HG02840 (cell line): ENCODE measurements at regions not wholly inside any gene's neighbourhood (a gene's known extent, or its start where the extent isn't known, plus 50 kb on each side); places are given as distances from the start of the nearest gene placed in this dataset.
A peak's percentile ranks its signal among the peaks of the same experiment; 100 is the strongest.
"Not testable (repeated sequence)": the region's sequence is repeated elsewhere in the genome, so short reads cannot be mapped to it uniquely, and the experiment has no call there.

ENCODE experiments used
- ATAC-seq: cut with Tn5 transposase; IDR thresholded peaks from one replicate; pipeline ENCODE4 v1.9.1; 2021; ENCODE audit warnings: mild to moderate bottlenecking, moderate library complexity, moderate number of reproducible peaks; ENCODE audit not compliant: unreplicated experiment, low FRiP score

DNA sequence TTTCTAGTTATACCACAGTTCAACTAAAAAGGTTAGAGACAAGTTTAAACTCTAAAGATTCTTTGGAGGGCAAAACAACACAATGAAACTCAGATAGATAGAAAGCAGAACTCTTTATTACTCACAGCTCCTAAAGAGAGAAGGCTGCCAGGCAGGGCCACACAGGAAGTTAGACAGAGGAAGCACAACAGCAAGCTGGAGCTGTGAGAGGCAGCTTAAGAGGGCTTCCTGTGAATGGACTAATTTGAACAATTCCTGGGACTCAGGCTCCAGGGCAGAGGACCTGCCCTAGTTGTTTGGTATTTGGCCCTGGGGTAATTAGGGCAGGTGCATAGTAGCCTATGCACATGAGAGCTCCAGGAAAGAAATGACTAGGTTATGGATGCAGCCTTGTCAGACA lies 803.6 kb downstream of the DIAPH3 start:
- no peak for ATAC-seq

GRCh38 chr13:59360916-59361315 lies 802.8 kb downstream of the DIAPH3 start:
- no peak for ATAC-seq

- ATAC-seq, result no peak
Measured at GRCh38 chr13:59363313-59363712, 800.4 kb downstream of the DIAPH3 start.

- ATAC-seq, result no peak
Measured at GRCh38 chr13:59363947-59364346, 799.8 kb downstream of the DIAPH3 start.

- ATAC-seq, result no peak
Measured at GRCh38 chr13:59364641-59365085, 799.1 kb downstream of the DIAPH3 start.

DNA sequence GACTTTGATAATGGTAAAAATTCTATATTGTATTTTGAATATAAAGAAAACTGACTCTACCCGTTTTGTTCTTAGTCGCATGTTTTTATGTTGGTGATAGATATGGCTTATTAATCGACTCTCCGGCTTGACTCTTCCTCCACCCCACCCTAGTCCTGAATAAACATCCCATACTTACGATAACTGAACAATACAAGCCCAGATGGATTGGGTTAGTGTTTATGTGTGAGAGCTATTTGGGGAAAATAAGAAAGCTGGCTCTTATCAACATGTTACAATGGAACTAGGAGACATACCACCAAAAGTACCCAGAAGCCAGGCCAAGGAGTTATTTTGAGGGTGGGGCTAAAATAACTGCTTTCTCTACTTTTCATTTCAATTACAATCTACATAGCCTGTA lies 796.3 kb downstream of the DIAPH3 start:
- no peak for ATAC-seq

GRCh38 chr13:59367904-59368303 lies 795.8 kb downstream of the DIAPH3 start:
- ATAC-seq, result no peak

- ATAC-seq, result no peak
Measured at GRCh38 chr13:59368693-59369092, 795.0 kb downstream of the DIAPH3 start.

- ATAC-seq, result no peak
Measured at GRCh38 chr13:59371229-59371628, 792.5 kb downstream of the DIAPH3 start.

- ATAC-seq, result no peak
Measured at GRCh38 chr13:59373341-59373740, 790.4 kb downstream of the DIAPH3 start.

- no peak for ATAC-seq
Measured at GRCh38 chr13:59374691-59375090, 789.0 kb downstream of the DIAPH3 start.

GRCh38 chr13:59384154-59384553 lies 779.6 kb downstream of the DIAPH3 start:
- ATAC-seq, result no peak

GRCh38 chr13:59391696-59392095 lies 772.0 kb downstream of the DIAPH3 start:
- peak; percentile 99 for ATAC-seq

- ATAC-seq, result no peak
Measured at GRCh38 chr13:59392328-59392727, 771.4 kb downstream of the DIAPH3 start.

GRCh38 chr13:59394496-59394895 lies 769.2 kb downstream of the DIAPH3 start:
- ATAC-seq, result no peak

GRCh38 chr13:59398127-59398526 lies 765.6 kb downstream of the DIAPH3 start:
- no peak for ATAC-seq

DNA sequence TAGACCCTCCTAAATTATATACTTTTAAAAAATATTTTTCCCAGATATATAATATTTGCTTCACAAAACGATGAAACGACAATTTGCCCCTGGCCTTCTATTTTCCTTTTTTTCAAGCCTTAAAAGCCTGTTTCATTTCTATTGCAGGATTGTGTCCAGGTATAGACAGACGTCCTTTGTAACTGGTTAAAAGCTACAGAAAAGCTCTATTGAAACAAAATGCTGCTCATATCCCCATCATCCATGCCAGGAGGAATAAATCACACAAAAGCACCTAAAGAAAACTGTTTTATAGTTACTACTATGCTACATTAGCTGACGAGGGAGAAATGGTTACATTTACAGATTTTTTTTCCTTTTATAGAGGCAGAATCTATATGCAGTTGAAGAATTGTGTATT lies 765.1 kb downstream of the DIAPH3 start:
- no peak for ATAC-seq

DNA sequence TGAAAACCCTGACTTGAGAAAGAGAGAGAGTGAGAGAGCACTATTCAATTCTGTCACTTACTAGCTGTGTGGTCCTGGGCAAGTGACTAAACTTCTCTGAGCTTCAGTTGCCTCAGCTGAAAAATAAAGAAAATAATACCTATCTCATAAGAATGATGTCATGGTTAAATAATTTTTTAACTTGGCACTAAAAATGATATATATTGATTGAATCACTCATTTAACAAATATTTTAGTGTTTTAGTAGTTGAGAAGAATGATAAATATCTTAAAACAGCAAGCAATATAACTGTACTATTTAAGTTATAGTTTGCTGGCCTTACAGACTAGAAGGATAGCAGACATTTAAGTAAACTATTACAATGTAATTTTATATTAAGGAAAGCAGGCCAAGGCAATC lies 764.2 kb downstream of the DIAPH3 start:
- no peak for ATAC-seq

- no peak for ATAC-seq
Measured at GRCh38 chr13:59404331-59404730, 759.4 kb downstream of the DIAPH3 start.

- not testable (repeated sequence) for ATAC-seq
Measured at GRCh38 chr13:59407251-59407650, 756.5 kb downstream of the DIAPH3 start.

DNA sequence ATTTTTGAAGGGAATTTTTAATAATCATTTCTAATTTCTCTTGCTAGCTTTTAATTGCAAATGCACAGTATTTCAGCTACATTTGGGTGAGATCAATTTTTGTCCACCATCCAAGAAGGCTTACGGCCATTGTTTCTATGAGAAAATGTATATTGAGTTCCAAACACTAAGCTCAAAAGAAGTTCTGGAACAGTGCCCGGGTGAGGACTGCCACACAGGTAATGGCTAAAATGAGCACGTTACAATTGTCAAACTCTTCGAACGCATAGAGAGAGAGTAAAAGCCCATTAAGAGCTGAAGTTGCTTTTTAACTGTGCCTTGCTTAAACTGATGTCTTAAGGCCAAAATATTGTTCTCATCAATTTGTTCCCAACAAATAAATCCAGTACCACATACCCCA lies 755.0 kb downstream of the DIAPH3 start:
- ATAC-seq, result no peak

DNA sequence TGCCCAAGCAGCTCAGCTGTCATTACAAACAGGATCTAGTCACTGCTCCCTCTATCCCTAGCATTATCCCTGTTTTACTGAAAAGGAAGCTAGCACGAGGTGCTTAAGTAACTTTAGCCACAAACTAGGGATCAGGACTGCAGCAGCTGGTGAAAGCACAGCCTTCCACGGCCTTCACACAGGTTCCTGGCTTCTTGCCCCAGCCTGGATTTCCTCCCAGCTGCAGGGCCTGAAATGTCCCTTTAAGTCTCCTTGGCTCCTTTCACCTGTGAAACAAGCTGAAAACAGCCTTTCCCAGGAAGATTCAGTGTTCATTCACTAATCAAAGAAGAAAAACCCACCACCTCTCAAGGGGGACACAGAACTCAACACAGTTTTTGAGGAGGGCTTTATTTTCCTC lies 754.5 kb downstream of the DIAPH3 start:
- ATAC-seq, result no peak

DNA sequence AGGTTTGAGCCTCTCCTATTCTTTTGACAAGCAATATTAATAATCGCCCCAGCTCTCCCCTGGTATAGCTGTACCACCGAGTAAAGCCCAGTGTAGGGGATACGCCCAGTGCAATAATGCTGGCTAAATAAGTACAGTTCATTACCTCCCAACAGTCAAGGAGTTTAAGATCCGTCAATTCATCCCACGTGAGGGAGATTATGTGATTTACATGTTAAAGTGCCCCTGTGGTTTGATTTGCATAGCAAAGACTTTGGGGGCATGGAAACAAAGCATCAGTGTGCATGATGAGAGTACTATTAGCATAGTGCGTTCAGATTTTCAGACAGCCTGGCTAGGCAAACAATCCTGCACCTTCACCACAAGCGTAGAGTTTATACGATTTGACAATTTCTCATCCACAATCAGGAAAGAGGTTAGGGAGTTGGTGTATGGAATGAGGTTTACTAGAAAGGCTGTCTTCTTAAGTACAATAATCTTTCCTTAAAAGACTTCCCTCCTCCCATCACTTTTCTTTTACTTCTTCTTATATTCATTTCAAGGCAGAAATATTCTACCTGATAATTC lies 754.0 kb downstream of the DIAPH3 start:
- ATAC-seq, result no peak
